Karpas-422 (cell line): ENCODE measurements at regions not wholly inside any gene's neighbourhood (a gene's known extent, or its start where the extent isn't known, plus 50 kb on each side); places are given as distances from the start of the nearest gene placed in this dataset.
"Not testable (repeated sequence)": the region's sequence is repeated elsewhere in the genome, so short reads cannot be mapped to it uniquely, and the experiment has no call there.

ENCODE experiments used
- DNase-seq: peaks from one replicate; pipeline ENCODE4 v3.0.0-alpha.2; 2015
- H2AFZ ChIP-seq: fragments of 200-600 bp; sonication (generic); 2 replicates; pipeline ENCODE4 v1.6.1; 2014; ENCODE audit warnings: antibody characterized with exemption, low read length, mixed read lengths
- H3K27ac ChIP-seq: fragments of 200-600 bp; sonication (generic); 2 replicates; pipeline ENCODE4 v1.5.1; 2014; ENCODE audit warnings: mild to moderate bottlenecking, low read length, moderate library complexity
- H3K27me3 ChIP-seq: fragments of 200-600 bp; sonication (generic); 2 replicates; pipeline ENCODE4 v1.6.1; 2014; ENCODE audit warnings: low read length, mixed read lengths
- H3K36me3 ChIP-seq: fragments of 200-600 bp; sonication (generic); 2 replicates; pipeline ENCODE4 v1.6.1; 2014; ENCODE audit warnings: low read length, mixed read lengths; ENCODE audit not compliant: insufficient read depth
- H3K4me1 ChIP-seq: fragments of 200-600 bp; sonication (generic); 2 replicates; pipeline ENCODE4 v1.6.1; 2014; ENCODE audit warnings: mild to moderate bottlenecking, low read length, mixed read lengths
- H3K4me2 ChIP-seq: fragments of 200-600 bp; sonication (generic); 2 replicates; pipeline ENCODE4 v1.6.1; 2014; ENCODE audit warnings: low read length, low read depth, mild to moderate bottlenecking; ENCODE audit not compliant: poor library complexity, severe bottlenecking
- H3K4me3 ChIP-seq: fragments of 200-600 bp; sonication (generic); 2 replicates; pipeline ENCODE4 v1.5.1; 2014; ENCODE audit warnings: mild to moderate bottlenecking, antibody characterized with exemption, low read length, mixed read lengths
- H3K79me2 ChIP-seq: fragments of 200-600 bp; sonication (generic); 2 replicates; pipeline ENCODE4 v1.6.1; 2014; ENCODE audit warnings: mild to moderate bottlenecking, low read length, mixed read lengths
- H3K9ac ChIP-seq: fragments of 200-600 bp; sonication (generic); 2 replicates; pipeline ENCODE4 v1.6.0; 2014; ENCODE audit warnings: low read length
- H3K9me2 ChIP-seq: fragments of 200-600 bp; sonication (generic), shearing (Covaris generic); replicated peaks from 2 replicates; pipeline ENCODE4 v1.6.0; 2014; ENCODE audit warnings: mild to moderate bottlenecking, low read length, moderate library complexity; ENCODE audit not compliant: insufficient read depth
- H3K9me3 ChIP-seq: fragments of 300-700, 200-600 bp; sonication (generic); 2 replicates; pipeline ENCODE4 v1.6.1; 2014; ENCODE audit warnings: low read length, mixed read lengths
- H4K20me1 ChIP-seq: fragments of 200-600 bp; sonication (generic); 2 replicates; pipeline ENCODE4 v1.6.1; 2014; ENCODE audit warnings: mild to moderate bottlenecking, antibody characterized with exemption, low read length, low read depth; ENCODE audit not compliant: insufficient read depth

- H3K4me2 ChIP-seq = no peak overlapping the region
- no peaks in the 10 kb centered on the region for H3K9me2 ChIP-seq
- H3K36me3 ChIP-seq = no peaks in the 10 kb centered on the region
- H3K4me1 ChIP-seq = no peaks in the 10 kb centered on the region
- no peak for DNase-seq
- H3K4me3 ChIP-seq = no peak overlapping the region
- no peaks in the 10 kb centered on the region for H3K79me2 ChIP-seq
- no peak overlapping the region for H3K27ac ChIP-seq
- no peaks in the 10 kb centered on the region for H3K27me3 ChIP-seq
- H3K9ac ChIP-seq = no peak overlapping the region
- no peaks in the 10 kb centered on the region for H4K20me1 ChIP-seq
- H3K9me3 ChIP-seq = no peaks in the 10 kb centered on the region
- no peak overlapping the region for H2AFZ ChIP-seq
These were observed 658.0 kb upstream of the DPPA4 start for GRCh38 chr3:109995377-109995776.

- not testable (repeated sequence) for H3K27ac ChIP-seq, H4K20me1 ChIP-seq, H3K4me2 ChIP-seq, H3K36me3 ChIP-seq, H3K9me2 ChIP-seq, H3K27me3 ChIP-seq, H3K9ac ChIP-seq, H3K4me1 ChIP-seq, H3K4me3 ChIP-seq, DNase-seq, H3K79me2 ChIP-seq, H2AFZ ChIP-seq
- peaks cover 12% of the 10 kb centered on the region for H3K9me3 ChIP-seq
These were observed 664.6 kb upstream of the DPPA4 start for GRCh38 chr3:110001905-110002304.

- no peaks in the 10 kb centered on the region for H3K79me2 ChIP-seq
- H2AFZ ChIP-seq = no peak overlapping the region
- H3K4me3 ChIP-seq = no peak overlapping the region
- H3K4me2 ChIP-seq = no peak overlapping the region
- H3K9ac ChIP-seq = no peak overlapping the region
- H3K27me3 ChIP-seq = no peaks in the 10 kb centered on the region
- no peaks in the 10 kb centered on the region for H3K36me3 ChIP-seq
- peaks cover 12% of the 10 kb centered on the region for H3K9me3 ChIP-seq
- H3K4me1 ChIP-seq = no peaks in the 10 kb centered on the region
- H4K20me1 ChIP-seq = no peaks in the 10 kb centered on the region
- no peak for DNase-seq
- H3K9me2 ChIP-seq = no peaks in the 10 kb centered on the region; the same call in 1 of the 2 replicates
- no peak overlapping the region for H3K27ac ChIP-seq
These were observed 669.6 kb upstream of the DPPA4 start for GRCh38 chr3:110006913-110007312.

DNA sequence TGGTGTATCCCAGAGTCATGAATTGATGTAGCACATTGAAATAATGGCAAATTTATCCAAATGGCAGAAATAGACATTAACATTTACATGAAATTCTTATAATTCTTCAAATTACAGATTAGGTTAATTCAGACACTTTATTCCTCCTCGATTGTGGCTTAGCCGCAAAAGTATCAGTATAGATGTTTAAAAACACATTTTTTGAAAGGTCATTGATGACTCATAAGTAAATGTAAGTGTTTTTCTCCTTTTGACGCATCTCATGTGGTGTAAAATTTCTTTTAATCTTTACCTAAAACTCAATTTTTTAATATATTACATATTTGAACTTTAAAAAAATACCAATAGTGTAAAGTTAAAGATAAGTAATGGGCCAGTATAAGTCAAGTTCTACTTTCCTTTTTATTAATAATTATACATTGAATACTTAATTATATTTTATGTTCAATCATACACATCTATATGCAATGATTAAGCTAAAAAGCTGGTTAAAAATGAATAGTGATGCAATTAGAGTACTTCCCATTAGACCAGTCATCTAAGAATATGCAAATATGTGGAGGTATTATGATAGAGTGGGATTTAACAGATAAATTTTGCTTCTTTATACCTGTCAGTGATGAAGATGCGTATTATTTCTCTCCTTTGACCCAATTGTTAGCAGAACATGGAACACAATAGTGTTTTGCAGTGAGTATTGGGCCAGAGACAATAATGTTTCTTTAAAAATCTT lies 678.1 kb upstream of the DPPA4 start:
- Histone ChIP-seq H3K79me2 (no peaks in the 10 kb centered on the region), H3K4me2 (no peak overlapping the region), H4K20me1 (no peaks in the 10 kb centered on the region), H3K9me2 (no peaks in the 10 kb centered on the region), H3K4me1 (no peaks in the 10 kb centered on the region), H3K27ac (no peak overlapping the region), H3K4me3 (no peak overlapping the region), H3K9me3 (peaks cover 8% of the 10 kb centered on the region), H2AFZ (no peak overlapping the region), H3K9ac (no peak overlapping the region), H3K36me3 (no peaks in the 10 kb centered on the region), H3K27me3 (no peaks in the 10 kb centered on the region)
- no peak for DNase-seq

DNA sequence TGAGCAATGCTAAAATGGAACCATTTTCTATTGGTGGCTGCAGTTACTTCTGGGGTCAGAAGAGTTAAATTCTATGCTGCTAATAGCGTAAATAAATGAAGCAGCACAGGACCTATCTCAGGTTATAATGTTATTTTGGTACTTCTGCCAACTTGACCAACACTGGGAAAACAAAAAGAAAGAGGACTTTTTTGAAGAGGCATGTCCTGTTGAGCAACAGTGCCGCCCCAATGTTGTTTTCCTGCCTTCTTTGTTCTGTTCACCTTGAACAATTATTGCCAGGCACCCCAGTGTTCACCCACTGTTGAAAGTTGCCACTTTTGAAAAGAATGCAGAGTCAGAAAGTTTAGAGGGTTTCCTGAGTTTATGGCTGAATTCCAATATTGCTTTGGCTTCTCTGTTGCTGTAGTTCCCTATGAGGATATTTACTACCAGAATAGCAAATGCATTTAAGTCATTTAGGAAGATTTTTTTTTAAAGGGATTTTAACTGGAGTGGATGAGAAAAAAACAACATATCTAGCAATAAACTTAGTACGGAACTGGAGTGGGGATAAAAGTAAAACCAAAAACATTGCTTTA lies 679.0 kb upstream of the DPPA4 start:
- Histone ChIP-seq H3K9me2 (no peaks in the 10 kb centered on the region), H3K4me2 (no peak overlapping the region), H3K27me3 (no peaks in the 10 kb centered on the region), H3K9me3 (peaks cover 8% of the 10 kb centered on the region), H3K9ac (no peak overlapping the region), H3K36me3 (no peaks in the 10 kb centered on the region), H4K20me1 (no peaks in the 10 kb centered on the region), H3K79me2 (no peaks in the 10 kb centered on the region), H2AFZ (no peak overlapping the region), H3K4me3 (no peak overlapping the region), H3K4me1 (no peaks in the 10 kb centered on the region), H3K27ac (no peak overlapping the region)
- no peak for DNase-seq

- Histone ChIP-seq H3K27ac (no peak overlapping the region), H3K9me3 (peaks cover 8% of the 10 kb centered on the region), H3K36me3 (no peaks in the 10 kb centered on the region), H2AFZ (no peak overlapping the region), H3K9me2 (no peaks in the 10 kb centered on the region), H3K4me2 (no peak overlapping the region), H4K20me1 (no peaks in the 10 kb centered on the region), H3K79me2 (no peaks in the 10 kb centered on the region), H3K27me3 (no peaks in the 10 kb centered on the region), H3K9ac (no peak overlapping the region), H3K4me1 (no peaks in the 10 kb centered on the region), H3K4me3 (no peak overlapping the region)
- no peak for DNase-seq
These were observed 680.0 kb upstream of the DPPA4 start for GRCh38 chr3:110017304-110017703.

GRCh38 chr3:110021659-110022058 lies 684.3 kb upstream of the DPPA4 start:
- H3K9ac ChIP-seq = no peak overlapping the region
- no peak overlapping the region for H3K4me2 ChIP-seq
- no peak overlapping the region for H3K4me3 ChIP-seq
- no peak overlapping the region for H2AFZ ChIP-seq
- H3K9me3 ChIP-seq = peaks cover 6% of the 10 kb centered on the region
- H3K27me3 ChIP-seq = no peaks in the 10 kb centered on the region
- H3K36me3 ChIP-seq = no peaks in the 10 kb centered on the region
- H3K4me1 ChIP-seq = no peaks in the 10 kb centered on the region
- no peak overlapping the region for H3K27ac ChIP-seq
- H3K79me2 ChIP-seq = no peaks in the 10 kb centered on the region
- H4K20me1 ChIP-seq = no peaks in the 10 kb centered on the region
- H3K9me2 ChIP-seq = no peaks in the 10 kb centered on the region
- no peak for DNase-seq

- not testable (repeated sequence) for H2AFZ ChIP-seq, H3K9me2 ChIP-seq, DNase-seq, H3K79me2 ChIP-seq, H3K27me3 ChIP-seq, H3K4me2 ChIP-seq, H3K4me1 ChIP-seq, H3K27ac ChIP-seq, H3K4me3 ChIP-seq, H3K9ac ChIP-seq, H4K20me1 ChIP-seq, H3K36me3 ChIP-seq
- peaks cover 14% of the 10 kb centered on the region for H3K9me3 ChIP-seq
These were observed 685.7 kb upstream of the DPPA4 start for GRCh38 chr3:110023022-110023421.
